CD4-positive, alpha-beta T cell (primary cell): ENCODE measurements at regions not wholly inside any gene's neighbourhood (a gene's known extent, or its start where the extent isn't known, plus 50 kb on each side); places are given as distances from the start of the nearest gene placed in this dataset.

Experiments used
- ATAC-seq: fragments of 200-7000 bp; cut with Tn5 transposase; one replicate; pipeline ENCODE4 v1.10.0; 2022; ENCODE audit warnings: mild to moderate bottlenecking; ENCODE audit not compliant: poor library complexity
- CTCF ChIA-PET: fragments of 350-600 bp; sonication (Branson Sonifier 250); formaldehyde crosslinking; loops from one replicate; lab custom pipeline; 2021; ENCODE audit warnings: antibody characterized with exemption, inconsistent platforms; lab: Charles Lee
- POLR2A ChIA-PET: fragments of 350-600 bp; sonication (Branson Sonifier 250); formaldehyde crosslinking; loops from one replicate; lab custom pipeline; 2021; ENCODE audit warnings: antibody characterized with exemption, inconsistent platforms; lab: Charles Lee
- DNase-seq, 14 experiments: peaks; one replicate each; pipeline ENCODE4 v3.0.0-alpha.2; 2013 to 2020; ENCODE audit warnings: mixed read lengths in 2 of 14
- H3K27ac ChIP-seq, 2 donors: one replicate each; pipeline versions ENCODE4 v1.5.1 to v1.7.0; 2013; ENCODE audit warnings: low read length in 2 of 2, low read depth in 1 of 2, mild to moderate bottlenecking in 1 of 2
- H3K27me3 ChIP-seq, 2 experiments: 1 replicate in 1 of 2; 2 replicates in 1 of 2; pipeline versions ENCODE4 v1.6.1 to v1.7.0; 2013; ENCODE audit warnings: low read length in 2 of 2, control low read depth in 1 of 2, mild to moderate bottlenecking in 1 of 2, moderate library complexity in 1 of 2; ENCODE audit not compliant: insufficient read depth in 2 of 2, control insufficient read depth in 1 of 2
- H3K36me3 ChIP-seq: one replicate; pipeline ENCODE4 v1.6.1; 2013; ENCODE audit warnings: low read length, control low read depth; ENCODE audit not compliant: insufficient read depth
- H3K4me1 ChIP-seq: one replicate; pipeline ENCODE4 v1.6.1; 2013; ENCODE audit warnings: low read length, control low read depth; ENCODE audit not compliant: insufficient read depth
- H3K4me3 ChIP-seq: one replicate; pipeline ENCODE4 v1.5.1; 2013; ENCODE audit warnings: mild to moderate bottlenecking, low read length, moderate library complexity
- H3K9me3 ChIP-seq, 2 experiments: 1 replicate in 1 of 2; 2 replicates in 1 of 2; pipeline versions ENCODE4 v1.6.1 to v1.7.0; 2013; ENCODE audit warnings: low read length in 2 of 2, mild to moderate bottlenecking in 2 of 2, control low read depth in 1 of 2, moderate library complexity in 1 of 2; ENCODE audit not compliant: control insufficient read depth in 1 of 2, insufficient read depth in 1 of 2
- H3K27ac Mint-ChIP-seq: one replicate; pipeline ENCODE4 v1.8.0; 2020; ENCODE audit warnings: mixed read lengths
- H3K27me3 Mint-ChIP-seq: one replicate; pipeline ENCODE4 v1.8.0; 2021; ENCODE audit warnings: mixed read lengths
- H3K36me3 Mint-ChIP-seq: one replicate; pipeline ENCODE4 v1.8.0; 2021; ENCODE audit warnings: low read depth, mixed read lengths
- H3K4me1 Mint-ChIP-seq: one replicate; pipeline ENCODE4 v1.8.0; 2021; ENCODE audit warnings: low read depth, mixed read lengths
- H3K4me3 Mint-ChIP-seq: one replicate; pipeline ENCODE4 v1.8.0; 2020; ENCODE audit warnings: mild to moderate bottlenecking, mixed read lengths
- H3K9me3 Mint-ChIP-seq: one replicate; pipeline ENCODE4 v1.8.0; 2020; ENCODE audit warnings: mixed read lengths
- CTCF ChIP-seq: fragments of 200-600 bp; IDR thresholded peaks from one replicate; pipeline ENCODE4 v1.8.0; 2022; ENCODE audit warnings: antibody characterized with exemption, mild to moderate bottlenecking
- intact Hi-C, 2 experiments: fragments of 100-400 bp; cut with DNase I in 1 of 2; cut with micrococcal nuclease in 1 of 2; formaldehyde crosslinking; loops; one replicate each; pipeline versions ENCODE4 v1.15.1 to v1.9.0; 2023 to 2025; cut with DNase I, micrococcal nuclease

- Histone ChIP-seq H3K36me3 (no peaks in the 10 kb centered on the region), H3K27me3 (peaks cover 4 to 6% of the 10 kb centered on the region in 2 experiments), H3K4me3 (no peak overlapping the region), H3K4me1 (no peaks in the 10 kb centered on the region), H3K9me3 (peaks cover 0 to 7% of the 10 kb centered on the region in 2 experiments), H3K27ac (no peak overlapping the region)
- Mint-ChIP-seq H3K9me3 (no peaks in the 10 kb centered on the region), H3K27me3 (peaks cover 34% of the 10 kb centered on the region), H3K4me3 (no peak overlapping the region), H3K4me1 (no peaks in the 10 kb centered on the region), H3K36me3 (no peaks in the 10 kb centered on the region), H3K27ac (no peak overlapping the region)
- no peak for DNase-seq
- ATAC-seq: no peak
- intact Hi-C loops: no loop called here
- TF ChIP-seq CTCF: no peak
- ChIA-PET CTCF (no interaction called here), POLR2A (no interaction called here)
Observed at GRCh38 chr6:1238040-1238439, 73.9 kb upstream of the FOXQ1 start.

GRCh38 chr6:1237636-1238035, 74.3 kb upstream of the FOXQ1 start:
- TF ChIP-seq CTCF: no peak
- H3K4me3 ChIP-seq: no peak overlapping the region
- ChIA-PET POLR2A (no interaction called here), CTCF (no interaction called here)
- ATAC-seq (no peak), DNase-seq (no peak)
- H3K27ac ChIP-seq: no peak overlapping the region
- peaks cover 2 to 6% of the 10 kb centered on the region in 2 experiments for H3K27me3 ChIP-seq
- no peaks in the 10 kb centered on the region for H3K36me3 ChIP-seq
- no peaks in the 10 kb centered on the region for H3K4me1 Mint-ChIP-seq
- H3K36me3 Mint-ChIP-seq: no peaks in the 10 kb centered on the region
- H3K27me3 Mint-ChIP-seq: peaks cover 34% of the 10 kb centered on the region
- H3K4me1 ChIP-seq: no peaks in the 10 kb centered on the region
- intact Hi-C loops: no loop called here
- no peak overlapping the region for H3K4me3 Mint-ChIP-seq
- no peak overlapping the region for H3K27ac Mint-ChIP-seq
- H3K9me3 ChIP-seq: peaks cover 0 to 7% of the 10 kb centered on the region in 2 experiments
- H3K9me3 Mint-ChIP-seq: no peaks in the 10 kb centered on the region

- Mint-ChIP-seq H3K4me1 (no peaks in the 10 kb centered on the region), H3K9me3 (no peaks in the 10 kb centered on the region), H3K36me3 (no peaks in the 10 kb centered on the region), H3K4me3 (no peak overlapping the region), H3K27ac (no peak overlapping the region), H3K27me3 (peaks cover 32% of the 10 kb centered on the region)
- POLR2A ChIA-PET: no interaction called here
- intact Hi-C loops: no loop called here
- Histone ChIP-seq H3K4me3 (no peak overlapping the region), H3K4me1 (no peaks in the 10 kb centered on the region), H3K9me3 (peaks cover 0 to 7% of the 10 kb centered on the region in 2 experiments), H3K27me3 (peaks cover 0 to 6% of the 10 kb centered on the region in 2 experiments), H3K27ac (no peak overlapping the region), H3K36me3 (no peaks in the 10 kb centered on the region)
- TF ChIP-seq CTCF: no peak
- ATAC-seq (no peak), DNase-seq (no peak)
- CTCF ChIA-PET: no interaction called here
Observed at GRCh38 chr6:1235825-1236224, 76.1 kb upstream of the FOXQ1 start.
